Pancreas (tissue), 10 donors: ENCODE measurements at regions not wholly inside any gene's neighbourhood (a gene's known extent, or its start where the extent isn't known, plus 50 kb on each side); places are given as distances from the start of the nearest gene placed in this dataset.

Experiments
- ATAC-seq, 4 donors: fragments of 200-7000 bp; cut with Tn5 transposase; one replicate each; pipeline versions ENCODE4 v1.8.0 to v1.9.1; 2020; ENCODE audit warnings: mild to moderate bottlenecking in 4 of 4, moderate library complexity in 4 of 4
- DNase-seq, 6 donors: peaks; one replicate each; pipeline ENCODE4 v3.0.0-alpha.2; 2020
- FAIRE-seq: peaks from 2 replicates; lab custom pipeline; 2012; peaks lifted over from hg19 to GRCh38; lab: Jason Lieb, UNC
- H3K27ac ChIP-seq, 4 donors: fragments of 200-600 bp; sonication (generic); 1 replicate in 3 of 4; 2 replicates in 1 of 4; pipeline versions ENCODE4 v1.5.0 to v1.8.0; 2020
- H3K27me3 ChIP-seq, 4 donors: fragments of 200-600 bp; one replicate each; pipeline ENCODE4 v1.8.0; 2021
- H3K36me3 ChIP-seq, 3 donors: fragments of 200-600 bp; sonication (generic) in 1 of 3; one replicate each; pipeline versions ENCODE4 v1.5.0 to v1.8.0; 2020 to 2021
- H3K4me1 ChIP-seq, 3 donors: fragments of 200-600 bp; one replicate each; pipeline ENCODE4 v1.8.0; 2021
- H3K4me3 ChIP-seq, 4 donors: fragments of 200-600 bp; sonication (generic) in 2 of 4; one replicate each; pipeline versions ENCODE4 v1.5.0 to v1.8.0; 2020 to 2021
- H3K9me3 ChIP-seq, 4 donors: fragments of 200-600 bp; one replicate each; pipeline ENCODE4 v1.8.0; 2021
- CTCF ChIP-seq, 4 donors: fragments of 200-600 bp; sonication (generic) in 3 of 4; IDR thresholded peaks; one replicate each; pipeline versions ENCODE4 v1.5.0 to v1.8.0; 2021; ENCODE audit warnings: antibody characterized with exemption in 4 of 4
- WGBS, 2 donors: extraction: QIAGEN DNeasy Blood & Tissue Kit; methylation state at CpG; one replicate each; pipeline ENCODE4 v1.1.7; 2013; 5-methylcytosine and 5-hydroxymethylcytosine counted together
- intact Hi-C, 3 donors: fragments of 100-400 bp; cut with DNase I; formaldehyde crosslinking; loops; one replicate each; pipeline versions ENCODE4 v1.11.1 to v1.14.2; 2022
- donor health status: healthy with polysubstance abuse.
- donor health status: DM: no; HTN: no; CAD: no; lungs with moderate emphysema.
- donor health status: DM: no; HTN: no; CAD: no.
- donor health status: control.
- donor health status: control.
- donor health status: Bipolar disorder and iron deficiency.
- donor health status: DM: yes; HTN: yes; CAD: no.
- donor health status: DM: no; HTN: no; CAD: no.
- donor health status: DM: no; HTN: no; CAD: no.
- donor health status: DM: yes; HTN: yes; CAD: no.

GRCh38 chr10:107901076-107901475 lies 736.6 kb upstream of the SORCS1 start:
- H3K27ac ChIP-seq = no peak overlapping the region
- WGBS, 2 donors = 47 to 60% methylated on average over 2 of the region's 2 CpGs
- H3K27me3 ChIP-seq = no peaks in the 10 kb centered on the region
- DNase-seq = no peak
- no peak for TF ChIP-seq CTCF (IDR thresholded peaks at IDR 0.05)
- no peak overlapping the region for H3K4me3 ChIP-seq
- ATAC-seq = no peak
- H3K36me3 ChIP-seq = no peaks in the 10 kb centered on the region
- intact Hi-C loops = no loop called here
- FAIRE-seq = no peak
- H3K9me3 ChIP-seq = no peaks in the 10 kb centered on the region
- H3K4me1 ChIP-seq = no peaks in the 10 kb centered on the region

GRCh38 chr10:107900131-107900530 lies 735.6 kb upstream of the SORCS1 start:
- no peak for FAIRE-seq
- no peak overlapping the region for H3K27ac ChIP-seq
- intact Hi-C loops = no loop called here
- no peaks in the 10 kb centered on the region for H3K9me3 ChIP-seq
- no peak overlapping the region for H3K4me3 ChIP-seq
- WGBS, 2 donors = 69 to 81% methylated on average over 5 of the region's 5 CpGs
- no peaks in the 10 kb centered on the region for H3K4me1 ChIP-seq
- DNase-seq = no peak
- no peaks in the 10 kb centered on the region for H3K36me3 ChIP-seq
- TF ChIP-seq CTCF (IDR thresholded peaks at IDR 0.05) = no peak
- ATAC-seq = no peak
- no peaks in the 10 kb centered on the region for H3K27me3 ChIP-seq

GRCh38 chr10:107899502-107900062 lies 735.1 kb upstream of the SORCS1 start:
- FAIRE-seq = no peak
- no peak for DNase-seq
- Histone ChIP-seq H3K36me3 (no peaks in the 10 kb centered on the region), H3K4me3 (no peak overlapping the region), H3K27ac (no peak overlapping the region), H3K27me3 (no peaks in the 10 kb centered on the region), H3K9me3 (no peaks in the 10 kb centered on the region), H3K4me1 (no peaks in the 10 kb centered on the region)
- no peak for TF ChIP-seq CTCF (IDR thresholded peaks at IDR 0.05)
- intact Hi-C loops = no loop called here
- no peak for ATAC-seq
- WGBS, 2 donors = 52 to 58% methylated on average over 4 of the region's 4 CpGs

- WGBS, 2 donors = 63 to 86% methylated on average over 4 of the region's 4 CpGs
- H3K9me3 ChIP-seq = no peaks in the 10 kb centered on the region
- H3K4me1 ChIP-seq = no peaks in the 10 kb centered on the region
- H3K4me3 ChIP-seq = no peak overlapping the region
- no peak for DNase-seq
- FAIRE-seq = no peak
- H3K36me3 ChIP-seq = no peaks in the 10 kb centered on the region
- no peak for TF ChIP-seq CTCF (IDR thresholded peaks at IDR 0.05)
- no peak for ATAC-seq
- no peaks in the 10 kb centered on the region for H3K27me3 ChIP-seq
- intact Hi-C loops = no loop called here
- H3K27ac ChIP-seq = no peak overlapping the region
Measured at GRCh38 chr10:107899075-107899474, 734.6 kb upstream of the SORCS1 start.

GRCh38 chr10:107898392-107898791 lies 733.9 kb upstream of the SORCS1 start:
- no peak for TF ChIP-seq CTCF (IDR thresholded peaks at IDR 0.05)
- no peak for ATAC-seq
- WGBS, 2 donors = 48 to 67% methylated on average over 4 of the region's 4 CpGs
- Histone ChIP-seq H3K9me3 (no peaks in the 10 kb centered on the region), H3K4me3 (no peak overlapping the region), H3K36me3 (no peaks in the 10 kb centered on the region), H3K27me3 (no peaks in the 10 kb centered on the region), H3K4me1 (no peaks in the 10 kb centered on the region), H3K27ac (no peak overlapping the region)
- FAIRE-seq = no peak
- no peak for DNase-seq
- intact Hi-C loops = no loop called here
